ENCODE measurements at regions not wholly inside any gene's neighbourhood (a gene's known extent, or its start where the extent isn't known, plus 50 kb on each side); places are given as distances from the start of the nearest gene placed in this dataset.
"Not testable (repeated sequence)": the region's sequence is repeated elsewhere in the genome, so short reads cannot be mapped to it uniquely, and the experiment has no call there.

- Histone ChIP-seq H3K4me1 (ENCODE audit: control insufficient read depth in 5 of 5, insufficient read depth in 5 of 5, low read length in 5 of 5) (no peaks in the 10 kb centered on the region), H3K36me3 (ENCODE audit: control insufficient read depth in 4 of 4, insufficient read depth in 4 of 4, low read length in 4 of 4) (no peaks in the 10 kb centered on the region), H3K4me3 (no peak overlapping the region), H3K27ac (ENCODE audit: low read depth in 1 of 2, low read length in 1 of 2) (no peak overlapping the region), H3K9me3 (ENCODE audit: control insufficient read depth in 4 of 4, insufficient read depth in 3 of 4, low read length in 3 of 4) (no peaks in the 10 kb centered on the region), H3K27me3 (ENCODE audit: control insufficient read depth in 3 of 3, insufficient read depth in 3 of 3, low read length in 2 of 3) (no peaks in the 10 kb centered on the region), H3K9ac (ENCODE audit: insufficient read depth in 1 of 2, low read length in 2 of 2) (no peak overlapping the region)
- WGBS, 2 donors: 41 to 55% methylated on average over 10 of the region's 10 CpGs
- ATAC-seq (ENCODE audit: insufficient read depth, low FRiP score) (no peak), DNase-seq (peak in 2 of 3 donors; percentile 16 to 19)
- TF ChIP-seq CTCF (IDR thresholded peaks at IDR 0.05; ENCODE audit: control extremely low read depth, extremely low read depth): no peak
These were observed 57.6 kb upstream of the CACUL1 start for GRCh38 chr10:118812393-118812740.

GRCh38 chr10:118813001-118813400 is 58.2 kb upstream of the CACUL1 start:
- 90 to 91% methylated on average over 13 of the region's 13 CpGs for WGBS, 2 donors
- not testable (repeated sequence) for ATAC-seq (ENCODE audit: insufficient read depth, low FRiP score); H3K4me3 ChIP-seq

GRCh38 chr10:118816471-118817168 is 61.9 kb upstream of the CACUL1 start:
- H3K4me3 ChIP-seq: no peak overlapping the region
- no peak overlapping the region for H3K27ac ChIP-seq (ENCODE audit: low read depth in 1 of 2, low read length in 1 of 2)
- no peaks in the 10 kb centered on the region for H3K9me3 ChIP-seq (ENCODE audit: control insufficient read depth in 4 of 4, insufficient read depth in 3 of 4, low read length in 3 of 4)
- TF ChIP-seq CTCF (IDR thresholded peaks at IDR 0.05; ENCODE audit: control extremely low read depth, extremely low read depth): no peak
- DNase-seq: no peak
- no peak overlapping the region for H3K9ac ChIP-seq (ENCODE audit: insufficient read depth in 1 of 2, low read length in 2 of 2)
- 73 to 83% methylated on average over 16 of the region's 16 CpGs for WGBS, 2 donors
- no peaks in the 10 kb centered on the region for H3K4me1 ChIP-seq (ENCODE audit: control insufficient read depth in 5 of 5, insufficient read depth in 5 of 5, low read length in 5 of 5)
- H3K36me3 ChIP-seq (ENCODE audit: control insufficient read depth in 4 of 4, insufficient read depth in 4 of 4, low read length in 4 of 4): no peaks in the 10 kb centered on the region
- H3K27me3 ChIP-seq (ENCODE audit: control insufficient read depth in 3 of 3, insufficient read depth in 3 of 3, low read length in 2 of 3): no peaks in the 10 kb centered on the region
- no peak for ATAC-seq (ENCODE audit: insufficient read depth, low FRiP score)

More at GRCh38 chr10:118813001-118813400, 58.2 kb upstream of the CACUL1 start:
- H3K9me3 ChIP-seq (ENCODE audit: control insufficient read depth in 4 of 4, insufficient read depth in 3 of 4, low read length in 3 of 4); H3K9ac ChIP-seq (ENCODE audit: insufficient read depth in 1 of 2, low read length in 2 of 2); DNase-seq; H3K4me1 ChIP-seq (ENCODE audit: control insufficient read depth in 5 of 5, insufficient read depth in 5 of 5, low read length in 5 of 5); H3K27ac ChIP-seq (ENCODE audit: low read depth in 1 of 2, low read length in 1 of 2); H3K27me3 ChIP-seq (ENCODE audit: control insufficient read depth in 3 of 3, insufficient read depth in 3 of 3, low read length in 2 of 3); H3K36me3 ChIP-seq (ENCODE audit: control insufficient read depth in 4 of 4, insufficient read depth in 4 of 4, low read length in 4 of 4): not testable (repeated sequence)

- no peak for TF ChIP-seq CTCF (IDR thresholded peaks at IDR 0.05; ENCODE audit: control extremely low read depth, extremely low read depth)
- no peak for ATAC-seq (ENCODE audit: insufficient read depth, low FRiP score)
- Histone ChIP-seq H3K9ac (ENCODE audit: insufficient read depth in 1 of 2, low read length in 2 of 2) (no peak overlapping the region), H3K27ac (ENCODE audit: low read depth in 1 of 2, low read length in 1 of 2) (no peak overlapping the region), H3K4me3 (no peak overlapping the region), H3K27me3 (ENCODE audit: control insufficient read depth in 3 of 3, insufficient read depth in 3 of 3, low read length in 2 of 3) (no peaks in the 10 kb centered on the region), H3K36me3 (ENCODE audit: control insufficient read depth in 4 of 4, insufficient read depth in 4 of 4, low read length in 4 of 4) (no peaks in the 10 kb centered on the region), H3K4me1 (ENCODE audit: control insufficient read depth in 5 of 5, insufficient read depth in 5 of 5, low read length in 5 of 5) (no peaks in the 10 kb centered on the region), H3K9me3 (ENCODE audit: control insufficient read depth in 4 of 4, insufficient read depth in 3 of 4, low read length in 3 of 4) (no peaks in the 10 kb centered on the region)
- DNase-seq: no peak
- WGBS, 2 donors: 83 to 94% methylated on average over 18 of the region's 18 CpGs
These were observed 62.7 kb upstream of the CACUL1 start for GRCh38 chr10:118817328-118818068.
